ENCODE measurements at regions not wholly inside any gene's neighbourhood (a gene's known extent, or its start where the extent isn't known, plus 50 kb on each side); places are given as distances from the start of the nearest gene placed in this dataset.
A peak's percentile ranks its signal among the peaks of the same experiment; 100 is the strongest.

- no peak for DNase-seq
Observed at GRCh38 chr6:143621876-143622605, 55.7 kb upstream of the PHACTR2 start.

GRCh38 chr6:143621159-143621873, 56.4 kb upstream of the PHACTR2 start:
- no peak for DNase-seq

- no peak for DNase-seq
Observed at GRCh38 chr6:143620447-143620846, 57.3 kb upstream of the PHACTR2 start.

GRCh38 chr6:143619824-143620401, 57.9 kb upstream of the PHACTR2 start:
- DNase-seq = no peak

- DNase-seq = no peak
Observed at GRCh38 chr6:143616741-143617140, 61.0 kb upstream of the PHACTR2 start.

- DNase-seq = no peak
Observed at GRCh38 chr6:143615785-143616184, 62.0 kb upstream of the PHACTR2 start.

- DNase-seq = no peak
Observed at GRCh38 chr6:143614235-143614634, 63.5 kb upstream of the PHACTR2 start.

- no peak for DNase-seq
Observed at GRCh38 chr6:143613749-143614148, 64.0 kb upstream of the PHACTR2 start.

- no peak for DNase-seq
Observed at GRCh38 chr6:143612186-143612585, 65.6 kb upstream of the PHACTR2 start.

GRCh38 chr6:143611580-143611979, 66.2 kb upstream of the PHACTR2 start:
- peak; percentile 6 for DNase-seq

GRCh38 chr6:143609972-143610371, 67.8 kb upstream of the PHACTR2 start:
- DNase-seq = no peak

GRCh38 chr6:143609501-143609900, 68.3 kb upstream of the PHACTR2 start:
- DNase-seq = no peak

- no peak for DNase-seq
Observed at GRCh38 chr6:143608906-143609305, 68.9 kb upstream of the PHACTR2 start.

- DNase-seq = no peak
Observed at GRCh38 chr6:143607974-143608373, 69.8 kb upstream of the PHACTR2 start.

- no peak for DNase-seq
Observed at GRCh38 chr6:143607168-143607567, 70.6 kb upstream of the PHACTR2 start.

GRCh38 chr6:143605906-143606521, 71.8 kb upstream of the PHACTR2 start:
- DNase-seq = no peak

- no peak for DNase-seq
Observed at GRCh38 chr6:143603455-143603854, 74.3 kb upstream of the PHACTR2 start.

GRCh38 chr6:143601504-143601903, 76.3 kb upstream of the PHACTR2 start:
- DNase-seq = no peak

- DNase-seq = no peak
Observed at GRCh38 chr6:143600821-143601220, 76.9 kb upstream of the PHACTR2 start.

GRCh38 chr6:143598466-143599080, 79.2 kb upstream of the PHACTR2 start:
- DNase-seq = peak; percentile 17

GRCh38 chr6:143596866-143597265, 80.9 kb upstream of the PHACTR2 start:
- DNase-seq = no peak

GRCh38 chr6:143595251-143596036, 82.3 kb upstream of the PHACTR2 start:
- no peak for DNase-seq

All from stimulated activated CD4-positive, alpha-beta T cell treated with anti-CD3 and anti-CD28 coated beads, Interleukin-15, amount 100 ng/mL, for 24 hours (primary cell).